22Rv1 (cell line): ENCODE measurements at regions not wholly inside any gene's neighbourhood (a gene's known extent, or its start where the extent isn't known, plus 50 kb on each side); places are given as distances from the start of the nearest gene placed in this dataset.
"Not testable (repeated sequence)": the region's sequence is repeated elsewhere in the genome, so short reads cannot be mapped to it uniquely, and the experiment has no call there.

Experiments used
- H3K27ac ChIP-seq: fragments of 450-650 bp; 2 replicates; pipeline ENCODE4 v1.5.1; 2017
- ZFX ChIP-seq: fragments of 450-650 bp; IDR thresholded peaks from 2 replicates; pipeline ENCODE4 v1.6.1; 2017; ENCODE audit warnings: antibody characterized with exemption, borderline replicate concordance
- TF ChIP-seq, protein P1 (sequence below): fragments of 450-650 bp; IDR thresholded peaks from 2 replicates; pipeline ENCODE4 v1.5.1; 2017; ENCODE audit warnings: mild to moderate bottlenecking

DNA sequence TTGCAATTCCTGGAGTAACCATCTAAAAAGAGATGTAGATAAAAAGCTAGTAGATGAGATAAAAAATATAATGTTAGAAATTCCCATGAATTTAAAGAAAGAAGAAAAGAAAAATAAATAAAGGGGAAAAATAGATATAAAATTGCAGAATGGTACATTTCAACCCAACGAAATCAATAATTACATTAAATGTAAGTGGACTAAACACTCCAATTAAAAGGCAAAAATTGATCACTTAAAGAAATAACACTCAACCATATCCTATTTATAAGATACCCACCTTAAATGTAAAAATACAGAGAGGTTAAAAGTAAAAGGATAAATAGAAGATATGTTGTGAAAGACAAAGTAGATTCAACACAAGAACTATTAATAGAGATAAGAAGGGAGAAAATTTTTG is 150.5 kb upstream of the GRIK3 start:
- TF ChIP-seq, protein P1, sequence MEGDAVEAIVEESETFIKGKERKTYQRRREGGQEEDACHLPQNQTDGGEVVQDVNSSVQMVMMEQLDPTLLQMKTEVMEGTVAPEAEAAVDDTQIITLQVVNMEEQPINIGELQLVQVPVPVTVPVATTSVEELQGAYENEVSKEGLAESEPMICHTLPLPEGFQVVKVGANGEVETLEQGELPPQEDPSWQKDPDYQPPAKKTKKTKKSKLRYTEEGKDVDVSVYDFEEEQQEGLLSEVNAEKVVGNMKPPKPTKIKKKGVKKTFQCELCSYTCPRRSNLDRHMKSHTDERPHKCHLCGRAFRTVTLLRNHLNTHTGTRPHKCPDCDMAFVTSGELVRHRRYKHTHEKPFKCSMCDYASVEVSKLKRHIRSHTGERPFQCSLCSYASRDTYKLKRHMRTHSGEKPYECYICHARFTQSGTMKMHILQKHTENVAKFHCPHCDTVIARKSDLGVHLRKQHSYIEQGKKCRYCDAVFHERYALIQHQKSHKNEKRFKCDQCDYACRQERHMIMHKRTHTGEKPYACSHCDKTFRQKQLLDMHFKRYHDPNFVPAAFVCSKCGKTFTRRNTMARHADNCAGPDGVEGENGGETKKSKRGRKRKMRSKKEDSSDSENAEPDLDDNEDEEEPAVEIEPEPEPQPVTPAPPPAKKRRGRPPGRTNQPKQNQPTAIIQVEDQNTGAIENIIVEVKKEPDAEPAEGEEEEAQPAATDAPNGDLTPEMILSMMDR, result no peak
- no peak for TF ChIP-seq ZFX
- no peak overlapping the region for H3K27ac ChIP-seq

DNA sequence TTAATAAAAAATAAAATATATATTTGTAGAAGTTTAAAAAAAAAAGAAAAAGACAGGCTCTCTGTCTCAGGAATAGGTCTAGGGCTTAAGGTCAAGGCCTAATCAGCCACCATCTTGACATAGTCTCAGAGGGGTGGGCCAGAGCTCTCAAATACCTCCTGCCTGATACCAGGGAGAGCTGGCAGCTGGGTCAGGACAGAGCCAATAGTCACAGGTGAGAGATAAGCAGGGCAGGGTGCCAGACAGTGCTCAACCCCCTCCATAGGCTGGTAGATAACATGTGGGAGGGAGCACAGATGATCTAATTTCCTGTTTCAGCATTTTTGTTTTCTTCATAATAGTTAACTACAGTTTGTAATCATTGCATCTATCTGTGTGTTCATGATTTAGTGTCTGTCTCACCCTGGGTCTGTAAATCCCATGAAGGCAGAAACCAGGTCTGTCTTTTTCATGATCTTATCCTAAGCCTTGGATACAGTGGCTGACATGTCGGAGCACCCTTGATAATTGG is 152.0 kb upstream of the GRIK3 start:
- H3K27ac ChIP-seq, result no peak overlapping the region
- TF ChIP-seq, protein P1, result no peak
- no peak for TF ChIP-seq ZFX

DNA sequence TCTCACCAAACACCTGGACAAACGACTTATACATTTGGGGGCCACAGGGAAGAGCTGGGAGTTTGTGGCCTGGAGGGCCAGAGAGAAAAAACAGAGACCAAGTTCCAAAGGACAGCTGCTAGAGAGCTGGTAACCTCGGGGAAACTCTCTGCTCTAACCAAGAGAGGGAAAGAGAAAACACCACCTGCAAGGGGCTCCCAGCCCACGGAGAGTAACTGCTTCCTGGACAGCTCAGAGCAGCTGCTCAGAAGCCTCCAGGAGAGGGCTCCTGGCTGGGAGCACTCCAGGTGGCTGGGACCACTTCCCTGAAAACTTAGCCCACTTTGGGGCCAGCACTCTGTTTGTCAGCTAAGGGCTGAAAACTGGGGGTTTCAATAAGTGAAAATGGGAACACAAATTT is 154.8 kb upstream of the GRIK3 start:
- no peak for TF ChIP-seq ZFX
- TF ChIP-seq, protein P1, result no peak
- H3K27ac ChIP-seq, result no peak overlapping the region

DNA sequence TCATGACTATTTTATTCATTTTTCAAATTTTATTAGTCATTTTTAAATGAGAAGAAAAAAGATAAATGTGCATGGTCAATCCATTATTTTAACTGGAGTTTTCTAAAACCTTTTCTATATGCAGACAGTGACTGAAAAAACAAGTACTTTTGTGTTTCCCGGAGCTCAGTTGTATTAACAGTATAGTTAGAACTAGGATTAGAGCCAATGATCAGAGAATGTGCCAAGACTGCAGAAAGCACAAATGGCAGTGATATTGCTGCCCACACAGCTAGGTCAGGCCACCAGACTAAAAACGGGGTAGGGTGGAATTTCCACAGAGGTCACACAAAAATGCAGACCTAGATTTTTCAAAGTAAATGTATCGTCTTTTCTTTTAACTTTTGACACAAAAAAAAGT is 163.1 kb upstream of the GRIK3 start:
- TF ChIP-seq, protein P1, result no peak
- no peak for TF ChIP-seq ZFX
- H3K27ac ChIP-seq, result no peak overlapping the region

DNA sequence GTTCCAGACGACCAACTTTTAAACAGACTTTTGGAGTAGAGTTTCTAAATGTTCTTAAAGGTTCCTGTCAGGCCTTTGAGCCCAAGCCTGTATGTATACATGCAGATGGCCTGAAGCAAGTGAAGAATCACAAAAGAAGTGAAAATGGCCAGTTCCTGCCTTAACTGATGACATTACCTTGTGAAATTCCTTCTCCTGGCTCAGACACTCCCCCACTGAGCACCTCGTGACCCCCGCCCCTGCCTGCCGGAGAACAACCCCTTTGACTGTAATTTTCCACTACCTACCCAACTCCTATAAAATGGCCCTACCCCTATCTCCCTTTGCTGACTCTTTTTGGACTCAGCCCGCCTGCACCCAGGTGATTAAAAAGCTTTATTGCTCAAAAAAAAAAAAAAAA is 180.0 kb upstream of the GRIK3 start:
- not testable (repeated sequence) for H3K27ac ChIP-seq

DNA sequence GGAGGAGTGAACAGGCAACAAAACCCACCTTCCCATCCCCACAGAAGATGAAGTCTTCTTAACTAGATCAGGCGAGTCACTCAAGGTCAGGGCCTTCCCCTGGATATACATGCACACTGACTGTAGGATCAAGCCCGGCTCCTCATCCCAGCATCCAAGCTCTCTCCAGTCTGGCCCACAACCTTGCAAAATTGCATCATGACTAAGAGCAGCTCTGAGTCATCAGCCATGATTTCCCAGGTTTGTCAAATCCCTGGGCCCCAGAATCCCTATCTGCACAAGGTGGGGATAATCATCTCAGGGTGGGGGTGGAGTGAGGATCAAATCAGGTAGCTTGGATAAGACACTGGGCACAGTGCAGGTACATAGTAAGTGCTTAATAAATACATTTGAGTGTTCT is 199.3 kb upstream of the GRIK3 start:
- TF ChIP-seq ZFX, result no peak
- TF ChIP-seq, protein P1, result no peak

DNA sequence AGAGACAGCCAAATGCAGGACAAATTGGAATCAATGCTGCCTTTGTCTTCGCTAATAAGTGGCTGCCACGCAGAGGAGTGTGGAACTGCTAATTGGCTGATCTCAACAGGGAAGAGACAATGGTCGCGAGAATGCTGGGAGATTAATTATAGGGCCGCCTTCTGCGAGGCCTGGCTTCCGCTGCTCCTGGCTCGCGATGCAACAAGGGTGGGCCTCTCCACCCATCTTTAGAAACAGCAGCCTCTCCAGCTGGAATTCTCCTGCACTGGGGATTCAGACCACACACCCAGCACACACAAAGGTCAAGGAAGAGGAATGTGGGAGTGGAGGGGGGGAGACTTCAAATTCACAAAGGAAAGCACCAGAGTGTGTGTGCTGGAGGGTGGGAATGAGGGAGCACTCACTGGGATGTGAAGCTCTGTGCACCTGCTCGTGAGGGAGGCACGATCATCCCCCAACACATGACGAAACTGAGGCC is 200.7 kb upstream of the GRIK3 start:
- TF ChIP-seq, protein P1, result no peak
- TF ChIP-seq ZFX, result no peak
- no peak overlapping the region for H3K27ac ChIP-seq

More for the DNA sequence above, 199.3 kb upstream of the GRIK3 start:
- no peak overlapping the region for H3K27ac ChIP-seq

DNA sequence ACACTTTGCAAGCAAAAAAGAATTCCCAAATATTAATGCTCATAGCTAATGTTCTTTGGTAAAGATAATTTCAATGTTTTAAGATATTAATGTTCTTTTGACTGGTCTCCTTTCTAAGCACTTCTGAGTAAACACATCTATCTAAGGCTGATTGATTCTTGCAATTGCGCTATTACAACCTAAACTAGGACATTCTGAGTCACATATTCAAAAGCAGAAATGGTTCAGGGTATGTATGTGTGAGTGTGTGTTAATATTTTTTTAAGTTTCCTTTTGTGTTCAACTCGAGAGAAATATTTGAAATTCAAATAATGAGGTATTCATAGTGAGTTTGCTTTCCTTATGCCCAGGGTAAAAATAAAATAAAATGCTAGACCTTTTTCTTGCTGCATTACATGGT is 203.6 kb upstream of the GRIK3 start:
- H3K27ac ChIP-seq, result no peak overlapping the region
- no peak for TF ChIP-seq ZFX
- TF ChIP-seq, protein P1, result no peak
